ENCODE measurements at regions not wholly inside any gene's neighbourhood (a gene's known extent, or its start where the extent isn't known, plus 50 kb on each side); places are given as distances from the start of the nearest gene placed in this dataset.

DNA sequence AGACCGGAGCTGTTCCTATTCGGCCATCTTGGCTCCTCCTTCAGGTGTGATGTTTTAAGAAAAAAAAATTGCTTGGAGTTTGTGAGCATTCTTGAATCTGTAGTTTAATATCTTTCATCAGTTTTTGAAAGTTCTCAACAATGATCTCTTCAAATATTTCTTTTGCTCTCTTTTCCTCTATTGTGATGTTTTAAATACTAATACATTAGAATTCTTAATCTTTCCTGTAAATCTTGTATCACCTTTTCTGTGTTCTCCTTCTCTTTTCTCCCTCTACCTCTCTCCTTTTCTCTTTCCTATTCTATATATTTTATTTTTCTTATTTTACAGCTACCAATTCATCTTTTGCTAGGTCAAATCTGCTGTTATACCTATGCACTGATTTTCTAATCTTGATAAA lies 212.3 kb downstream of the RPS12 start:
- Histone ChIP-seq H2AK5ac (ENCODE audit: insufficient read length, low read length) (no peak overlapping the region), H3K27ac (ENCODE audit: insufficient read length, low read depth, low read length) (no peak overlapping the region), H4K5ac (ENCODE audit: insufficient read length, low read depth, low read length) (no peak overlapping the region), H3K79me1 (ENCODE audit: insufficient read depth, low read depth, low read length, poor library complexity, severe bottlenecking) (no peaks in the 10 kb centered on the region), H3K4ac (ENCODE audit: low read depth, low read length) (no peak overlapping the region), H3K14ac (ENCODE audit: insufficient read depth, low read length) (no peak overlapping the region), H3T11ph (ENCODE audit: low read length) (no peak overlapping the region), H3K23ac (ENCODE audit: insufficient read length, low read depth, low read length) (no peak overlapping the region), H2AFZ (ENCODE audit: low read length) (no peak overlapping the region), H2BK5ac (ENCODE audit: insufficient read length, low read length) (no peak overlapping the region), H3K18ac (ENCODE audit: insufficient read length, low read depth, low read length) (no peak overlapping the region), H2BK12ac (ENCODE audit: insufficient read length, low read depth, low read length) (no peak overlapping the region), H2BK15ac (ENCODE audit: low read depth, low read length) (no peak overlapping the region), H4K8ac (replicated peaks; ENCODE audit: insufficient read length, low read depth, low read length) (no peak overlapping the region), H3K27me3 (ENCODE audit: insufficient read depth, low read length) (no peaks in the 10 kb centered on the region), H3K56ac (ENCODE audit: insufficient read length, low read depth, low read length) (no peak overlapping the region), H4K91ac (ENCODE audit: insufficient read length, low read depth, low read length) (no peak overlapping the region), H3K23me2 (ENCODE audit: insufficient read length, low read depth, low read length, poor library complexity, severe bottlenecking) (no peaks in the 10 kb centered on the region), H3K4me2 (ENCODE audit: insufficient read depth, insufficient read length, low read length) (no peak overlapping the region), H4K20me1 (ENCODE audit: control insufficient read depth, insufficient read depth, insufficient read length) (no peaks in the 10 kb centered on the region), H3K9me3 (ENCODE audit: control insufficient read depth, low read depth, low read length) (no peaks in the 10 kb centered on the region), H3K79me2 (ENCODE audit: insufficient read depth, low read length) (no peaks in the 10 kb centered on the region), H2BK20ac (ENCODE audit: low read depth, low read length, poor library complexity, severe bottlenecking) (no peak overlapping the region), H3K9ac (ENCODE audit: extremely low read depth, insufficient read length, low read length) (no peak overlapping the region), H3K4me1 (ENCODE audit: insufficient read depth, low read length) (no peaks in the 10 kb centered on the region), H2BK120ac (ENCODE audit: low read depth, low read length, poor library complexity, severe bottlenecking) (no peak overlapping the region)
- no peak for DNase-seq
- WGBS (ENCODE audit: extremely low coverage, insufficient read length, low lambda C conversion rate) = no CpG with 5 or more reads among the region's 2 CpGs
- H3K9me3 Mint-ChIP-seq = peaks cover 10 to 13% of the 10 kb centered on the region in 2 experiments
- no peak overlapping the region for H3K4me3 Mint-ChIP-seq
- no peak overlapping the region for H3K27ac Mint-ChIP-seq
- H3K36me3 Mint-ChIP-seq (ENCODE audit: insufficient read depth in 1 of 3, low read depth in 3 of 3) = peaks cover 5 to 17% (median 8%) of the 10 kb centered on the region in 3 experiments; a peak in 5 of 7 replicates
- H3K27me3 Mint-ChIP-seq (ENCODE audit: low read depth) = no peaks in the 10 kb centered on the region
- TF ChIP-seq, protein P1, sequence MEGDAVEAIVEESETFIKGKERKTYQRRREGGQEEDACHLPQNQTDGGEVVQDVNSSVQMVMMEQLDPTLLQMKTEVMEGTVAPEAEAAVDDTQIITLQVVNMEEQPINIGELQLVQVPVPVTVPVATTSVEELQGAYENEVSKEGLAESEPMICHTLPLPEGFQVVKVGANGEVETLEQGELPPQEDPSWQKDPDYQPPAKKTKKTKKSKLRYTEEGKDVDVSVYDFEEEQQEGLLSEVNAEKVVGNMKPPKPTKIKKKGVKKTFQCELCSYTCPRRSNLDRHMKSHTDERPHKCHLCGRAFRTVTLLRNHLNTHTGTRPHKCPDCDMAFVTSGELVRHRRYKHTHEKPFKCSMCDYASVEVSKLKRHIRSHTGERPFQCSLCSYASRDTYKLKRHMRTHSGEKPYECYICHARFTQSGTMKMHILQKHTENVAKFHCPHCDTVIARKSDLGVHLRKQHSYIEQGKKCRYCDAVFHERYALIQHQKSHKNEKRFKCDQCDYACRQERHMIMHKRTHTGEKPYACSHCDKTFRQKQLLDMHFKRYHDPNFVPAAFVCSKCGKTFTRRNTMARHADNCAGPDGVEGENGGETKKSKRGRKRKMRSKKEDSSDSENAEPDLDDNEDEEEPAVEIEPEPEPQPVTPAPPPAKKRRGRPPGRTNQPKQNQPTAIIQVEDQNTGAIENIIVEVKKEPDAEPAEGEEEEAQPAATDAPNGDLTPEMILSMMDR (conservative IDR thresholded peaks at IDR 0.05) = no peak
- no peaks in the 10 kb centered on the region for H3K4me1 Mint-ChIP-seq
